H54 (cell line): ENCODE measurements at regions not wholly inside any gene's neighbourhood (a gene's known extent, or its start where the extent isn't known, plus 50 kb on each side); places are given as distances from the start of the nearest gene placed in this dataset.

ENCODE experiments used
- DNase-seq: peaks from one replicate; pipeline ENCODE4 v3.0.0; 2011; ENCODE audit warnings: low spot score, mixed read lengths; ENCODE audit not compliant: insufficient read length
- FAIRE-seq: peaks from 3 replicates; lab custom pipeline; 2011; peaks lifted over from hg19 to GRCh38; lab: Jason Lieb, UNC
- POLR2A ChIP-seq: IDR thresholded peaks from 2 replicates; pipeline ENCODE4 v1.6.1; 2011; ENCODE audit warnings: low read depth, mild to moderate bottlenecking, low read length

GRCh38 chr2:145091967-145092366 is 572.0 kb upstream of the ZEB2 start:
- no peak for TF ChIP-seq POLR2A
- DNase-seq, result no peak
- no peak for FAIRE-seq

DNA sequence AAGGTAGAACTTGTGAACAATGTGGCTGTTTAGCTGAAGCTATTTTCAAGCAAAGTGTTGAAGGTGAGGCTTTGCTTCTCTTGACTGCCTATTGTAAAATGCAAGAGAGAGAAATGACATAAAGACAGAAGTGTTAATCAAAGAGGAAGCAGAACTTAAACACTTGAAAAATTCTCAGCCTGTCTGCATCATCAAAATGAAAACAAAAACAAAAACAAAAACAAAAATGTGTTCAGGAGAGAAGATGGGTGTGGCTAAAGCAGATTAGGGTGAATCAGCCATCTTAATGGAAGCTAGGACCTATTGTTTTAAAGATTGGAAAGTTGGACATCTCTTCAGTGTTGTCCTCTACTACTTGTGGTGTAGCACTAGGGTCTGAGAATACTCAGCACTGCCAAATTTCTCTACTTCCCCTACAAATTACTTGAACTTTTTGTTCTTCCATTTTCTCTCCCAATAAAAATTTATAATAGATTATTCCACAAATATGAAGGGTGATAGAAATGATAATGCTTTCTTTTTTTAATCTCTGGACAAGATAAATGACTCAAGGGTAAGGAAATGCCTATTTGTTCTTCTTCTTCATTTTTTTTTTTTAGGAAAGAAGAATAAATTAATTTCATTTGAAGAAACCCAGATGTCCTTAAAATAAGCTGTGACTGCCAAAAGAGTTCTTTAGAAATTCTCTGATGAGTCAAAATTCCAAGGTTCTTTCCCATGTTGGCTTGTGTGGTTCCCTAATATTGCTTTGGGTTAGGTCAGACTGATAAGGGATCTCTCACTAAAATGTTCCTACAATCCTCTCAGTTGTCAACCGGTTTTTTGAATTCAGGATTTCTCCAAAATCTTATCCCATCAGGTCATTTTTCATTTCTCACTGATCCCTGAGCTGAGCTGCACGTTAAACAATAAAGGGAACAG is 571.2 kb upstream of the ZEB2 start:
- DNase-seq, result no peak
- no peak for TF ChIP-seq POLR2A
- no peak for FAIRE-seq

DNA sequence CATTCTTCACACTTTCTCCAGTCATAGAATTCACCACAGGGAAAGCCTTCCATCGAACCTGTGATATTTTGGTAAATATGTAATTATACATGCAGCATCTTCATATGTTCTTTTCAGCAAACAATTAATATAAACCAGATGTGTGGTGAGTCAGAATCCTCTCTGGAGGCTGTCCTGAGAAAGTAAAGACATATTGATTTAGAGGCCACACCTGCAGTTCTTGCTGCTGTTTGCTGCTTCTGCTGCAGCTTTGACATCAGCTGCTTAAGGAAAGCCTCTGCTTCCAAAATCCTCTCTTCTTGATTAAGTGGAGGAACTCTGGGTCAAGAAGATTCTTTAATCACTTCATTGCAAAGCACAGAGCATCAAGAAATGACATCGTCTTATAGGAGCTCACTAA is 568.8 kb upstream of the ZEB2 start:
- DNase-seq (no peak), FAIRE-seq (no peak)
- no peak for TF ChIP-seq POLR2A

GRCh38 chr2:145086910-145087309 is 567.0 kb upstream of the ZEB2 start:
- TF ChIP-seq POLR2A, result no peak
- no peak for FAIRE-seq
- DNase-seq, result no peak

DNA sequence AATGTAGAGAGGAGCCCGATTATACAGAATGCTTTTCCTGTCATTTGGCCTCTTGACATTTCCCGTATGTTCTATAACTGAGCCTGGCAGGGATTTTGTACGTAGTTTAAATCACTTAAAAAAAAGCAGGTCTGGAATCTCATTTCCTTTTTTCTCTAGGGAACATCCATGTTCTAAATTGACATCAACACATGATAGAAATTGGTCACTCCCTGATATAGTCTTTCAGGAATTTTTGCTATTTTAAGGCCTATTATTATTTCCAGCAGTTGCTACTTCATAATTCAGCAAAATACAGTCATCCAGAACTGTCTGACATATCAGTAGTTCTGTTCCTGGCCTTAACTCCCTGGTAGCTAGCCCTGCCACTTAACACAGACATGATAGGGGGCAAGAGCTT is 565.7 kb upstream of the ZEB2 start:
- FAIRE-seq (no peak), DNase-seq (no peak)
- no peak for TF ChIP-seq POLR2A

GRCh38 chr2:145080426-145080825 is 560.5 kb upstream of the ZEB2 start:
- FAIRE-seq, result no peak

GRCh38 chr2:145079641-145080040 is 559.7 kb upstream of the ZEB2 start:
- DNase-seq, result no peak
- TF ChIP-seq POLR2A, result no peak
- FAIRE-seq, result no peak

More at GRCh38 chr2:145080426-145080825, 560.5 kb upstream of the ZEB2 start:
- no peak for TF ChIP-seq POLR2A
- DNase-seq, result no peak

GRCh38 chr2:145078923-145079322 is 559.0 kb upstream of the ZEB2 start:
- FAIRE-seq, result no peak
- no peak for TF ChIP-seq POLR2A
- no peak for DNase-seq

DNA sequence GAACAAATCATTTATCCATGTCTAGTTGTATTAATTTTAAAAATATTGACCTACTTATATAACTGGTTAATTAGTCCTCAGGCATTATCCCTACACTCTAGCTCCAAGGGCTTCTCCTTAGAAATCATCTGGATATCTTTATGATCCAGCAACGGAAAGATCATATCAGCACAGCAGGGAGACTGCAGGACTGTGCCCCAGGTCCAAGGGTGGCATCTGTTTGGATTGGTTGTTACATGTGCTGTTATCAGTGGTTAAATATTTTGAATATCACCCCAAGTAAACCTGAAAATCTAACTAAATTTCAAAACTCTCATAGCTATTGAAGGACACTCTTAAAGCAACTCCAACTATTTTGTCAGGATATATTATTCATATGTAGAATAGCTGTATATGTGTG is 556.2 kb upstream of the ZEB2 start:
- DNase-seq, result no peak
- no peak for FAIRE-seq
- no peak for TF ChIP-seq POLR2A

- no peak for TF ChIP-seq POLR2A
- FAIRE-seq (no peak), DNase-seq (no peak)
Observed at GRCh38 chr2:145075454-145076062, 555.6 kb upstream of the ZEB2 start.

- no peak for TF ChIP-seq POLR2A
- no peak for FAIRE-seq
- no peak for DNase-seq
Observed at GRCh38 chr2:145070703-145071102, 550.8 kb upstream of the ZEB2 start.

DNA sequence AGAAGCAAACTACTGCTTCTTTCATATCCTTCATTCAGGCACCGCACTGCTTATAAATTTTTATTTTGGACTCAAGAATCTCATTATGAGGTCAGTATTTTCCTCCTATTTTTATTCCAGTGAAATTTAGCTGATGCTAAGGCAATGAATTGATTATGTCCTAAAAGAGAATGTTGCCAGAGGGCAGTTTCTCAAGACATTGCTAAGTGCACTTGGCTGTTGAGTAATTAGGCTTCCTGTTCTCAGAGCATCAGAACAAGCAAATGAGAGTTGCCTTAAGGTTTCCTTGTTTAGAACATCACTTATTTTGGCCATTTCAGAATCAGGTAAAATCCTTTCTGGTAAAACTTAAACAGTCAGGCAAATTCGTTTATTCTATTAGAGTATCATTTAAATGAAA is 548.6 kb upstream of the ZEB2 start:
- FAIRE-seq, result no peak
- DNase-seq, result no peak
- TF ChIP-seq POLR2A, result no peak

- no peak for TF ChIP-seq POLR2A
- no peak for FAIRE-seq
- DNase-seq, result no peak
Observed at GRCh38 chr2:145067549-145068030, 547.7 kb upstream of the ZEB2 start.

- TF ChIP-seq POLR2A, result no peak
- FAIRE-seq (no peak), DNase-seq (no peak)
Observed at GRCh38 chr2:145066856-145067548, 547.1 kb upstream of the ZEB2 start.

DNA sequence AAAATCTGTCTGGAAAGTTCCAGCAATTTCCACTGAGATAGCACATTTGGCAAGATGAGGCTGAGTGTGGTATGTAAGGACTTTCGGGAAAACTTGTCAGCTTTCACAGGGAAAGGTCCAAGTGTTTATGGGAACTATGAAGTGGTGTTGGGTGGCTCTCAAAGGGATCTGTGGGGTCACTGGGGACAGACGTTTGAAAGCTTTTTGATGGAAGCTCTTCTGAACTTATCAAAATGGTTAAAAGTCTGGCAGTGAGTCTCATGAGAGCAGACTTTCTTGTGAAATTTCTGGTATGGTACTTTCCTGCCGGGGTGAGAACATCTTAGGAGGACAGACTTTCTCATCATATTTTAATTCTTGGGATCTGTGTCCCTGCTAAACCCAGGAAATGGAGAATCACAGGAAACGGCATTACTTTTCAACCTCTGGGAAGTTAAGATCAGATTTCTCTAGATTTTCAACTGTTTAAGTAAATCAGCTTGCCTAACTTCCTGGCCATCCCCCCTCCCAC is 546.3 kb upstream of the ZEB2 start:
- FAIRE-seq (no peak), DNase-seq (no peak)
- TF ChIP-seq POLR2A, result no peak
